ENCODE measurements at regions not wholly inside any gene's neighbourhood (a gene's known extent, or its start where the extent isn't known, plus 50 kb on each side); places are given as distances from the start of the nearest gene placed in this dataset.

- TF ChIP-seq EZH2 (IDR thresholded peaks at IDR 0.05) (no peak), POLR2AphosphoS5 (IDR thresholded peaks at IDR 0.05; ENCODE audit: borderline replicate concordance, low read depth, low read length) (no peak)
Observed at GRCh38 chr1:189217646-189218045, 1260.0 kb downstream of the BRINP3 start.

Measured in SK-N-MC (cell line).